NCI-H2081 treated with DMSO at 0.1 percent for 48 hours (cell line): ENCODE measurements at regions not wholly inside any gene's neighbourhood (a gene's known extent, or its start where the extent isn't known, plus 50 kb on each side); places are given as distances from the start of the nearest gene placed in this dataset.
"Not testable (repeated sequence)": the region's sequence is repeated elsewhere in the genome, so short reads cannot be mapped to it uniquely, and the experiment has no call there.

Experiments used
- DNase-seq: peaks from one replicate; lab custom pipeline; 2025; lab: John Stamatoyannopoulos, UW

GRCh38 chr4:155591738-155592143 is 74.9 kb upstream of the GUCY1A1 start:
- no peak for DNase-seq

- no peak for DNase-seq
Observed at GRCh38 chr4:155590796-155591585, 75.7 kb upstream of the GUCY1A1 start.

DNA sequence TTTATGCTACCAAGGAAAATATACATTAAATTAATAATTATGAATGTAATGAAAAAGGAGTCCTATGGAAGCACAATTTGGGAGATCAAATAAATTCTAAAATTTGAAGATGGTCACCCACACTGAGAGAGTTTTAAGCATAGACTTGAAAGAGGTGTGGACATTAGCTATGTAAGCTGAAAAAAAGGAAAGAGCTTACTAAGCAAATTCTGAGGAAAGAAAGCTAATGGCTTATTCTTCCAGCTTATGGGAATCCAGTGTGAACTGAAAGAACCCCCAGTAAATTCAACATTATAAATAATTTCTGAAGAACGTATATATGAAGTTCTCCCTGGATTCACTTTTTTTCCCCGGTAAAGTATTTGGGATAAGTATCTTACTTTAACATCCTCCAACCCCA is 78.2 kb upstream of the GUCY1A1 start:
- no peak for DNase-seq

DNA sequence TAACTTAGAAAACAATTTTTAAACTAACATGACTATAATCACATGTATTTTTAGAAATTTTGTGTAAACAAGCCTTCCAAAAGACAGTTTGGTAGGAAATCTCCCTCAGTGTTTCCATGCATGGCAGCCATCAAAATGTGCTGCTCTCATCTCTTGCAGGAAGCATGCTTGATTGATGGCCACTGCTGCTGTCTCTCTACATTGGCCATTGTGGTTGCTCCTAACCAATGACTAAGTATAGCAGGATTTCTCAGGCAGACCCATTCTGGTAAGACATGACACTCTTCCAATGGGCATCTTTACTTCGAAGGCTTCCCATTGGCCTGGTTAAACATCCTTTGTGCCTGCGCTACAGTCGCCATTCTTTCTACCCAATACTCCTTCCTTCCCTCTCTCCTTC is 78.9 kb upstream of the GUCY1A1 start:
- no peak for DNase-seq

- no peak for DNase-seq
Observed at GRCh38 chr4:155582971-155583437, 83.6 kb upstream of the GUCY1A1 start.

- no peak for DNase-seq
Observed at GRCh38 chr4:155582041-155582440, 84.6 kb upstream of the GUCY1A1 start.

DNA sequence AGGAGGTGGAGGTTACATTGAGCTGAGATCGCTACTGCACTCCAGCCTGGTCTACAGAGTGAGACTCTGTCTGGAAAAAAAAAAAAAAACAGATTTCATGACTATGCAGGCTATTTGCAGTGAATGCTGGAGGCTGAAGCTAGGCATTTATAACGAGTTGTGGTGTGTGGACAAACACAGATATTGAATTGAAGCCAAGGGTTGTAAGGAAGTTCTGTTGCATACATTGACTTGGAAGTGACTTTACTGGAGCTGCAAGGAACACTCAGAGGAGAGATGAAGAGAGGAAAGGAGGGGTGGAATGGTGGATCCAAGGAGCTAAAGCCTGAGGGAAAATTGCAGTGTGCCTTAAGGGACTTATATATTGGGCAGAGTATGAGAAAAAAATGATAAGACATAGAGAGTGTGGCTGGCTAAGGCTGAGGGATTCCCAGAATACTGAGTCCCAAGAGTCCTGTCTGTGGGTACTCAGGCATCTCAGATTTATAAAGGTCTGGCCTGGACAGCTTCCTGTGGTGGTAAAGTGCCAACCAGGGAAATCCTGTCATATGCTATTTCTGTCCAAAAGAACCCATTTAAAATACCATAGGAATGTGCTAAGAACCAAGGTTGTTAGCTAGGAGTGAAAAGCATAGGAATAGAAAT is 87.8 kb upstream of the GUCY1A1 start:
- DNase-seq: no peak

GRCh38 chr4:155578219-155578618 is 88.4 kb upstream of the GUCY1A1 start:
- DNase-seq: no peak

GRCh38 chr4:155574329-155574728 is 92.3 kb upstream of the GUCY1A1 start:
- DNase-seq: not testable (repeated sequence)

DNA sequence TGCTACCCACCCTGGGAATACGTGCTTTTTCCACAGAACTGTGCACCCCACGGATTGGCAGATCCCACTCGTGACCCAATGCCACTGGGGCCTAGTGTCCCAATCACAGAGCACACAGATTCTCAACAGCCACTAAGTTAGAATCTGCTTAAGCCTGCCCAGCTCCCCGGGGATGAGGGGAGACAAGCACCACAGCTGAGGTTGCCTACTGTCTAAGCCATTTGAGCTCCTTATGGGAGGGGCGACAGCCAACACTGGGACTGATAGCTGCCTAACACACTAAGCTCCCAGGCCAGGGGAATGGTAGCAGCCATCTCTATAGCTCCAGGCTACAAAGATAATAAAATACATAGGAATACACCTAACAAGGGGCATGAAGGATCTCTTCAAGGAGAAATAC is 93.5 kb upstream of the GUCY1A1 start:
- no peak for DNase-seq

DNA sequence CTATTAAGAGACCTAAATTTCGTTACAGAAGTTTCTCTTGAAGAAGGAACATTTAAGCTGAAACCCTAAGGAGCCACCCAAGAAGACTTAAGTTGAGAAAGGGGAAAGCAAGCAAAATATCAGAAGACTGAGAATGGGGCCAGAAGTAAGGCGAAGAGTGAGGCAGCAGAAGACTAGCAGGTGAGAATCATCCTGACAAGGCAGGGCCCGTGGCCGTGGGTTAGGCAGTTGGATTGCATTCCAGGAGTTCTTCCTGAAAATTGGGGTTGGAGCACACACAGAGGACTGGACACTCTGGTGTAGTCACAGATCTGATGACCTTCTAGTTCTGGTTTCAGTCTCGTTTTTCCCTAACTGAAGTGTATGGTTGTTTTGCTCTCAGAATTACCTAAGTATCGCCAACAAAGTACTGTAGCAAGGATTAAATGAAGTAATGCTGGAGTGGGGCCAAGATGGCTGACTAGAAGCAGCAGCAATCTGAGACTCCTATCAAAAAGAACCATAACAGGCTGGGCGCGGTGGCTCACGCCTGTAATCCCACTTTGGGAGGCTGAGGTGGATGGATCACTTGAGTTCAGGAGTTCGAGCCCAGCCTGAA is 94.4 kb upstream of the GUCY1A1 start:
- no peak for DNase-seq

DNA sequence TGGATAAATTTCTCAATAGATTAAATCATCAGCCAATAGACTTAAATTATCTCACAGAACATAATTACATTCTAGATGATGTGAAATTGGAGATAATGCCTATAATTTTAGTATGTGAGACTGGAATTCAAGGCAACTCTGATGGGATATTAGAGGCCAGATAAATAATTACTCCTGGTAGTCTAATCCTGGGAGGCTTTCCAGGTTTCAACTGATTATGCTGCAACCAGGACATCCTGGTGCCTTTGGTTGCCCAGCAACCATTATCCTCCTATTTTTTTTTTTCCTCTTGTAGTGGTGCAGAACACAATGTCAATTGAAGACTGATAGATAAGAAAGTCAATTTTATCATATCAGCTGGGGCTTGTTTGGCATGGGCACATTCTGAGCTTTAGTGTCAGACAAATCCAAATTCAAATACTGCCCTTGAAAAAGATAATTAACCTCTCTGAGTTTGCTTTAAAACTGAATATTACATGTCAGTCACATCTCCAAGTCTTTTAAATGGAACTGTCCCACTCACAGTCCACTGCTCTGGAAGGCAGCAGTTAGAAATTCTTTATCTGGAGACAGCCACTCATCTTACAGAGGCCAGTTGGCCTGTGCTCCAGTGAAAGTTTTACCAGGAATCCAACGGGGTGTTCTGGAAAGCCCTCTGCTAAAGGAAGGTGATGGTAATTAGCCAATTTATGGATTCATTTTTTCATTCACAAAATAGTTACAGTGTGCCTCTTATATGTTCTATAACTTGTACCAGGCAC is 95.3 kb upstream of the GUCY1A1 start:
- no peak for DNase-seq

DNA sequence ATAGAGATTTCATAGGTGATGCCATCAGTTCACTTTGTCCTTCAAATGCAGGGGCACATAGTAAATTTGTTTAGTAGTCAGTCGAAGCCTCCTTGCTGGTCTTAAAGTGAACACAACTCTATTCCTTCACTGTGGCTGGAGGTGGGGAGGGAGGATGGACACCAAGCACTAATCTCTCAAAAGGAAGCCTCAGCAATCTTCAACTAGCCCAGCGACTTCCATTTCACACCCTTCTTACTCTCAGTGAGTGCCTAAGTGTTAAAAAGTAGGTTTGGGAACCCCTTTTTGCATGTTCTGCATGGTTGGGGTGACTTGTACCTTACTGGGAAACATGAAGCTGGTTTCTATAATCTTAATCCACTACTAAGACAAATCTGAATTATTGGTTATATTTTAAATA is 96.0 kb upstream of the GUCY1A1 start:
- no peak for DNase-seq

- DNase-seq: no peak
Observed at GRCh38 chr4:155569960-155570515, 96.6 kb upstream of the GUCY1A1 start.

DNA sequence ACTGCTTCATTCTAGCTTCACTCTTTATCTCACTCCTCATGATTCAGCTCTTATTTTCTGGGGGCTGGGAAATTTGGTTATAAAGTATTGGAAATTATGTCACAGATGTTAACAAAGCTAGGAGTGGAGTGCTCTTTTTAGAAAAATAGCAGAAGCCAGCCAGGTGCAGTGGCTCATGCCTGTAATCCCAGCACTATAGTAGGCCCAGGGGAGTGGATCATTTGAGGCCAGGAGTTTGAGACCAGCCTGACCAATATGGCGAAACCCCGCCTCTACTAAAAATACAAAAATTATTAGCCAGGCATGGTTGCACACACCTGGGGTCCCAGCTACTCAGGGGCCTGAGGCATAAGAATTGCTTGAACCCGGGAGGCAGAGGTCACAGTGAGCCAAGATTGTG is 97.2 kb upstream of the GUCY1A1 start:
- DNase-seq: no peak

DNA sequence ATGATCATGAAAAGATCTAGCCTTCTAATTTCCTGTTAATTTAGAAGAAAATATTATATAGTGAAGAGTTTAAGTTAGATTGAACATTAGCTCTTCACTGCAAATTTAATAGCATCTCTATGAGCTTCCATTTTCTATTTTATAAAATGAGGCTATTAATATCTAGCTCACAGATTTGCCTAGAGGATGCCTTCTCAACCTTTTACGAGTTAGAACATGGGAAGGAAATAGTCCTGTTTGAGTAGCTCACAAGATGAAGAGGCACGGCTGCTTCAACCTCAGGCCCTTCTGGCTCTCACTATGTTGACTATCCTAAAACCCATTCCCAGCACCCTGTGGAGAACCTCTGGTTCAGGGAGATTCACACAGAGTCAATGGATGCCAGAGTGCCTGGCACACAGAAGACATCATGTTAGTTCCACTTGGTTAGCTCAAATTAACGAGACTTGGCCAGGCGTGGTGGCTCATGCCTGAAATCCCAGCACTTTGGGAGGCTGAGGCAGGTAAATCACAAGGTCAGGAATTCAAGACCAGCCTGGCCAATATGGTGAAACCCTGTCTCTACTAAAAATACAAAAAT is 97.9 kb upstream of the GUCY1A1 start:
- no peak for DNase-seq

- no peak for DNase-seq
Observed at GRCh38 chr4:155566354-155566753, 100.3 kb upstream of the GUCY1A1 start.

- DNase-seq: no peak
Observed at GRCh38 chr4:155565776-155566175, 100.9 kb upstream of the GUCY1A1 start.

DNA sequence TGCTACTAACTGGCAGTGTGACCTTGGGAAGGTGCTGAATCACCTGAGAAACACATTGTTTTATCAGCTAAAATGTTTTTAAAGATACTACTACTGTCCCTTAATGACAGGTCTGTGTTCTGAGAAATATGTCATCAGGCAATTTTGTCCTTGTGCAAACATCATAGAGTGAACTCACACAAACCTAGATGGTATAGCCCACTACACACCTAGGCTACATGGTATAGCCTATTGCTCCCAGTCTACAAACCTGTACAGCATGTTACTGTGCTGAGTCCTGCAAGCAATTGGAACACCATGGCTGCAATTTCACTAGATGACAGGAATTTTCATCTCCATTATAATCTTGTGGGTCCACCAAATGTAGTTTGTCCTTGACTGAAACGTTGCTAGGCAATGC is 101.3 kb upstream of the GUCY1A1 start:
- DNase-seq: no peak

DNA sequence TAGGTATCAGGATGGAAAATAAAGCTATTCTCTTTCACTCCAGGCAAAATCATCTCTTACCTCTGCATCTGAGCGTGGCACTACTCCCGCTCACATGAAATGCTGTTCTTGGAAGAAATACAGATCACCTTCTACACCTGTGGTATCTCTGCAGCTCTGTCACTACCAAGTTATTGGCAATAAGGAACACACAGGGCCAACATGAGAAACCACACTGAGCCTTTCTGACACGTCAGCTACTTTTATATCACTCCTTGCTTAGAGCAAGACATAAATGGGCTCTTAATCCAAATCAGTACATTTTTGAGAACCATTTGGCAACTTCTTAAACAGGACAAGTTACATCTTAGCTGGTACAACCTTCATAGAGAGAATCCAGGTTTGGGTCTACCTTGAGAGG is 101.8 kb upstream of the GUCY1A1 start:
- DNase-seq: no peak

- no peak for DNase-seq
Observed at GRCh38 chr4:155564086-155564485, 102.6 kb upstream of the GUCY1A1 start.

DNA sequence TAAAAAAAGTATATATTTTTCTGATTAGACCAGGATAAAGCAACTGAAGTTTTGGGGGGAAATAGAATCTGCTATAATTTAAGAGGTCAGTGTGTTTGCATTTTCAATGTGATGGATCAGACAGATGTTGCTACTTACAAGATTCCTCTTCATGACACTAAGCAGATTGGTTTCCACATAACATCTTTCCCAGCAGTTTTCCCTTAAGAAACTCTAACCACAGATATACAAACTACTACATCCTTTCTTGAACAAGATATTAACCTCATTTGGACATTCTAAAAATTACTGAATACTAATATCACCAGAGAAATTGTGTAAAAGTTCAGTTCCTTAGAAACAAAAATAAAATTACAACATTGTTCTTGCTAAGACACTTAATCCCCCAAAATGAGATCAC is 106.7 kb upstream of the GUCY1A1 start:
- no peak for DNase-seq
